Endothelial cell of hepatic sinusoid (primary cell): ENCODE measurements at regions not wholly inside any gene's neighbourhood (a gene's known extent, or its start where the extent isn't known, plus 50 kb on each side); places are given as distances from the start of the nearest gene placed in this dataset.

Experiments used
- in situ Hi-C: cut with HindIII; loops from 2 replicates; pipeline ENCODE4 v1.10.0; 2017; ENCODE audit warnings: low sequenced_read_pairs

DNA sequence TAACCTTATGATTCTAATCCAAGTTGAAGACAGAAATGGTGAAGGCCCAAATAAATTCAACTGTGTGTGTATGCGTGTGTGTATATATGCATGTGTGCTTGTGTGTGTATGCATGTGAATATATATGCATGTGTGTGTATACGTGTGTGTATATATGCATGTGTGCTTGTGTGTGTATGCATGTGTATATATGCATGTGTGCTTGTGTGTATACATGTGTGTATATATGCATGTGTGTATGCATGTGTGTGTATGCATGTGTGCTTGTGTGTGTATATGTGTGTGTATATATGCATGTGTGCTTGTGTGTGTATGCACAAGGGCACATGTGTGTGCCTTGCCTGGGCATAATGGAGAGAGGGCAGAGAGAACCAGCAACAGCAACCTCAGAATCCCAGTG lies 184.7 kb upstream of the PLPP4 start:
- in situ Hi-C loops = no loop called here

DNA sequence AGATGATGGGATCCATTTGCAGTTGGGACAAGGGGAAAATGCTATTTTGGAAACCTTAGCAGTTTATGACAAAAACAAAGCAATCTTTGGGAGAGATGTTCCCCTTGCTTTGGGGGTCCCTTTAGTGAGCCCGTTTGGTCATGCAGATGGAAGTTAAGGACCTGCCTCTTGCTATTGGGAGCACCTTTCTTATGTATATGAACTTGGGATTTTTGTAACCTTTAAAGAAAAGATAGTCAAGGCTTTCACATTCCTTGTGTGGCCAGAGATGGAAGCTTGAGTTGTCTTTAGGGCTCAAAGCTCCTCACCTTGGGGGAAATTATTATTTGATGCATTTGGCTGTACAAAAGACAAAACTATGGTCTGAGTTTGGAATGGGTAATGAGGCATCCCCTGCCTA lies 179.0 kb upstream of the PLPP4 start:
- in situ Hi-C loops = no loop called here

DNA sequence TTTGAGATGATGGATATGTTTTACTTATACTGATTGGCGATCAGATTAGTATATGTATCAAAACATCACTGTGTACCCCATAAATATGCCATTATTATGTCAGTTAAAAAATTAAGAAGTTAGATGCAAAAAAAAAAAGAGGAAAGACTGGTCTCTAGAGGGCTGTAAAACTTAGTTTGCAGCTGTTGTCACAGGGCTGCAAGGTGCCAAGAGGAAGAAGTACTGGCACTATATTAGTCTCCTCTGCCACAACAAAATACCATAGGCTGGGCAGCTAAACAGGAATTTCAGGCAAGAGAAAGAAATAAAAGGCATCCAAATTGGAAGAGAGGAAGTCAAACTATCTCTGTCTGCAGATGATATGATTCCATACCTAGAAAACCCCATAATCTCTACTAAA lies 177.8 kb upstream of the PLPP4 start:
- in situ Hi-C loops = no loop called here

DNA sequence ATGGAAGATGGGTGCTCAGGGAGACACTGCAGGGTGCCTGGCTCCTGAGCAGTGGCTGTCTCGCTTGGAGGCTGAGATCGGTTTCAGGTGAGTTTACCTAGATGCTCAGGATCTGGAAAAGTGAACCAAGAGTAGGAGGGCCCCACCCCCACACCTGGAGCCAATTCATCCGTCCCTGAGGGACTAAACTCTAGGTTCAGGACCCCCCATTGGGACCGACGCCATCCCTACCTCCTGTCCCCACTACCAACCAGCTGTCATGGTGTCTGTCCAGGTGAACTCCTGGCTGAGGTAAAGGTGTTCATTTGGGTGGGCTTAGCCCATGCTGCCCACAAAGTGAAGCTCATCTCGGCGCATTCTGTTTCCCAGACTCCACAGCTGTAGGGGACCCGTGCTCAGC lies 174.6 kb upstream of the PLPP4 start:
- in situ Hi-C loops = no loop called here

DNA sequence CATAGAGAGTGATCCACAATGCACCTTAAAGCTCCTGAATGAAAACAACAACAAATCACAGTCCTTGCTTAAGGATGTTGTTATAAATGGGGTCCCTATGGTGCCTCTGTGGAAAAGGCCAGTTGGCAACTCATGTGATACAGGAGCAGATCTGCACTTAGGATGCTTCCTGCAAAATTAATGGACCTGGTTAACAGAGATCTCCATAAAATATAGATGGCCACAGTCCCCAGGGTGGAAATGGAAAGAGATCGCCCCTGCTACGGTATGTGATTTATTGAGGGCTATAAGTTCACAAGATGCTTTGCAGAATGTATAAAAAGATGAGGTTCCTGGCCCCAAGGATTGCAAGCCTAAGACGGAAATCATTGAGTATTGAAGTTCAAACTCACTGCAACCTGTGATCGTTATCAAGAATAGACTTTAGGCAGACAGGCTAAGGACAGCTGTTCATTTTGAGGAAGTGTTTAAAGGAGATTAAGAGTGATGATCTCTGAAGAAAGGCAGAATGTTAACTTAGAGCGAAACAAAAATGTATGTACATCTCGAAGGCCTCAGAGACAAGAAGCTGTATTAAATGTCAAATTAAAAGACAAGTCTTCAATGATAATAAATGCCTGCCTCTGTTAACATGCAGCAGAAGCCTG lies 174.1 kb upstream of the PLPP4 start:
- in situ Hi-C loops = no loop called here

DNA sequence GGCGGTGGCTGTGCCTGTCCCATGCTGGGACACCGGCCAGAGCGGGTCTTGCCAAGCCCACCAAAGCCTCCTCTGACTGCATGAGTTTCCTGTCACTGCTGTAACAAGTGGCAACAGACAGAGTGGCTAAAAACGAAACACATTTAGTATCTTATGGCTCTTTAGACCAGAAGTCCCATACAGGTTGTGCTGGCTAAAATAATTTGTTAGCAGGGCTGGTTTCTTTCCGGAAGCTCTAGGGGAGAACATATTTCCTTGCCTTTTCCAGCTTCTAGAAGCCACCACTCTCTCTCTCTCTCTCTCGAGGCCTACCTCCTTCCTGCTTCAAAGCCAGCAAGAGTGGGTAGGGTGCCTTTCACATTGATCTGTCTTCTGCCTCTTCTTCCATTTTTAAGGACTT lies 171.6 kb upstream of the PLPP4 start:
- in situ Hi-C loops = no loop called here

DNA sequence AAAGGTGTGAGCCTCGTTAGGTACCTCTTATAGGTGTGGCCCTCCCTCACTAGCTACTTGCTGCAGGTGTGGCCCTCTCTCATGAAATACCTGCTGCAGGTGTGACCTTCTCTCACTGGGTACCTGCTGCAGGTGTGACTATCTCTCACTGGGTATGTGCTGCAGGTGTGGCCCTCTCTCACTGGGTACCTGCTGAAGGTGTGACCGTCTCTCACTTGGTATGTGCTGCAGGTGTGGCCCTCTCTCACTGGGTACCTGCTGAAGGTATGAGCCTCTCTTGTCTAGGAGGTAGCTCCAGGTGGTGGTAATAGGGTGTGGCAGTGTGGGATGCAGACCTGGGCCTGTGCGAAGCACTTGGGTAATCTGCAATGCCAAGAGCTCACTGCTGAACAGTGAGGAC lies 170.7 kb upstream of the PLPP4 start:
- in situ Hi-C loops = no loop called here

DNA sequence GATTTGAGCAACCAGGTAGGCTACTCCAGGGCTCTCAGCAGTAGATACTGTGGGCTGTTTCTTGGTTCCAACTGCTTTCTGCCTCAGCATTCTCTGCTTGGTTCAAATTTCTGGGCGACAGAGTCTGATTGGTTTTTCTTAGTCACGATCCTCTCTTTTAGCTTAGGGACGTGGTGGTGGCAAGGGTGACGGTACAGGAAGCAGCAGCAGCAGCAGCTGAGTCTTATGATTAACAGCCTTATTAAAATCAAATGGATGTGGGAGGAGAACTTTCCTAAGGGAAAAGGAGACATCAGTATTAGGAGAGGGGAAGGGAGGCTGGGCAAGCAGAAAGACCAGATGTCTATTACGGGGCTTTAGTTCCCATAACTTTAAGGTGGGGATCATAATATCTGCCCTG lies 156.5 kb upstream of the PLPP4 start:
- in situ Hi-C loops = no loop called here

DNA sequence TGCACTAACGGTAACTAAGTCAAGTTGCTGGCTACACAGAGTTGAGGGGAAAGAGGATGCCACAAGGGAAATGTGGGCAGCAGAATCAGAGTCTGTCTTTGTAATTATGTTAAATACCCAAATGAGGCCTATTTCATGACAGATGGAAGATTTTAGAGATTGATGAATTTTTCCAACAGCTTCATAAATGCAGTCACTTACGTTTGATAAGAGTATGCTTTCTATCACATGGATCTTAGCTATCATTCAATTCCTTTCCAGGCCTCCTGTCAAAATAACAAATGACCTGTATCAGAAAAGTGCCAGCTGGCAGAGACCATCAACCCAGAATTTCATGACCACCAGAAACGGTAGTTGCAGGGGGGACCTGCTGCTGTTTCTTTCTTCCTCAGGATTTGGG lies 148.4 kb upstream of the PLPP4 start:
- in situ Hi-C loops = no loop called here

DNA sequence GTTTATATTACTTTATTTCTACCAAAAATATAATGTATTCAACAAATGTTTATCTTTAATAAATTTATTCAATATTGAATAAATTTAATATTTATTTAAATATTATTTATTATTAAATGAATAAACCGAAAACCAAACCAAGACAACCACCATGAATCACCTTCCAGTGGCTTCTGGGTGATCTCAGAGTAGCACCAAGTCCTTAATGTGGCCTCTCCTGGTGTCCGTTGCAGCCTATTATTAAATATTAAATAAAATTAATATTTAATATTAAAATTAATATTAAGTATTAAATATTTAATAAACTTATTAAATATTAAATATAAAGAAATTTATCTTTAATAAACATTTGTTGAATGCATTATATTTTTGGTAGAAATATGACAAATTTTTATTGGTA lies 143.3 kb upstream of the PLPP4 start:
- in situ Hi-C loops = no loop called here

DNA sequence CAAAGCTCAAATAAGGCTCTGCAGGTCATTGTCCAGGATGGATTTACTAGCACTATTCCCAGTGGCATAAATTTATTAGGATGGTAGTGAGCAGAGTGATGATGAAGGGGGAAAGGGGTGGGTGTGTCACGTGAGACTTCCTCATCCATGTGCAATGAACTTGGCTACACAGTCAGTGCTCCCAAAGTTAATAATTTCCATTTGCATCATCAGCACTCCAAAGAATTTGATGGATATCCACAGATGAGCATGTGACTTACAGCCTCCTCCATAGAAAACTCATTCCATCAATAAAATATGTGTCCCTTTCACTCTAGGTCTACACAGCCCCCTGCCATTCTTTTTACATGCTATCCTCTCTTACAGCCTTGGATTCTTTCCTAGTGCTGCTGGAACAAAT lies 142.6 kb upstream of the PLPP4 start:
- in situ Hi-C loops = no loop called here

DNA sequence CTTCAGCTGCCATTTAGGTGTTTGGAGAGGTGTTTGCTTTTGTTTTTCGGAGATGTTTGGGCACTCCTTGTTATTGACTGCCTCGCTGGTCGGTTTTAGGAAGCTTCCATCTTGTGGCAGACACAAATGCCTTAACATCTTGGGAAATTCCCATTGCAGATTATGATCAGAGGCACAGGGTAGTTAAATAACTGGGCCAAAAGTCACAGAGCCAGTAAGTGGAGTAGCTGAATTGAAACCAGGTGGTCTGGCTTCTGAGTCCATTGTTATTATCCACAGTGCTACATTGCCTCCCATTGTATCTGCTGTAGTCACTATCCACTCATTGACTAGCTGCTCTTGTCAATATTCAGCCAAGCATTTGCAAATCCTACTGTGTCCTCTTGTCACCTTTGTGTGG lies 138.2 kb upstream of the PLPP4 start:
- in situ Hi-C loops = no loop called here

DNA sequence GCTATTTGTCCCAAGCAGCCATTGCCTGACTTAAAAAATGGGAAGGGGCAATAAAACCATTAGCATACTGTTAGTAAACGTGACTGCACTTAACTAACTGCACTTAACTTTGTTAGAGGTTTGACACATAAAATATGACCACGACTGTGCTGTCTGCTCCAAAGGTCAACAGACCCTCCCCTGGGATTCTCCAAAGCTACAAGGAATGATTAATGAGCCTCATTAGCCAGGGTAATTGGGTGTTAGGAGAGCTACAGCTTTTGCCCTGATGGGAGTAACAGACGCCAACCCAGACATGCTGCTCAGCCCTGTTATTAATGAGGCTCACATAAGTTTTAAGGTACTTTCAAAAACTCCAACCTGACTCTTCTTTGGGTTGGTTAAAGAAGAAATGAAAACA lies 129.4 kb upstream of the PLPP4 start:
- in situ Hi-C loops = no loop called here

DNA sequence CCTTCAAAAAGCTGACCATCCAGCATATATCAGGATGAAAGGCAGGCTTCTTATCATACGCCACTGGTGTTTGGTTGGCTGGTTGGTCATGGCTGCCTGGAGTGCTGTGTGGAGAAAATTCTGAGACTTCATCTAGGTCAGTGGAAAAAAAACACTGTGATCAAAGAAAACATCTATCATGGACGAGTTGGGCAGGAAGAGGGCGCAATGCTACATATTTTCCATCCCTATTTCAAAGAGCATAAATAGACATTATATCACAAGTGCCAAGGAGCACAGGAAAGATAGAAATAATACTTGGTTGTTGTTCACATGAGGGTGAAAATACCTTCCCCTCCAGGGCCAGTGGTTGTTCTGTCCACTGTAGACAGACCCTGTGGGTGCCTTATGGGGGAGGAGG lies 128.4 kb upstream of the PLPP4 start:
- in situ Hi-C loops = no loop called here

DNA sequence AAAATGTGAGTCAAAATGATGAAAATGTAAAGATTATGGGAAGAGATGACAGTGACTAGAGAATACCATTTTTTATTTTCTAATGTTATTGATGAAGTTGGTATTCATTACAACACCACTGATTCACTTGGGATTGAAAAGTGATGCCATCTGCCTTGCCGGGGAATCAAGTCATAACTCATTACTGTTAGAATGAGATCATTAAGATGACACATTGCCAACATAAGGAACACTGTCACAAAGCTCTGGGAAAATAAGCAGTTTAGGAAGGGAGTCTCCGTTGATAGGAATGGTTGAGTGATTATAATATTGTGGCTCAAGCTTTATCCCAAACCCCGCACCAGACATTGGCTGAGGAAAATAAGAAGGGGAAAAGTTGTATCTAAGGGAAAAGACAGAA lies 121.5 kb upstream of the PLPP4 start:
- in situ Hi-C loops = no loop called here

DNA sequence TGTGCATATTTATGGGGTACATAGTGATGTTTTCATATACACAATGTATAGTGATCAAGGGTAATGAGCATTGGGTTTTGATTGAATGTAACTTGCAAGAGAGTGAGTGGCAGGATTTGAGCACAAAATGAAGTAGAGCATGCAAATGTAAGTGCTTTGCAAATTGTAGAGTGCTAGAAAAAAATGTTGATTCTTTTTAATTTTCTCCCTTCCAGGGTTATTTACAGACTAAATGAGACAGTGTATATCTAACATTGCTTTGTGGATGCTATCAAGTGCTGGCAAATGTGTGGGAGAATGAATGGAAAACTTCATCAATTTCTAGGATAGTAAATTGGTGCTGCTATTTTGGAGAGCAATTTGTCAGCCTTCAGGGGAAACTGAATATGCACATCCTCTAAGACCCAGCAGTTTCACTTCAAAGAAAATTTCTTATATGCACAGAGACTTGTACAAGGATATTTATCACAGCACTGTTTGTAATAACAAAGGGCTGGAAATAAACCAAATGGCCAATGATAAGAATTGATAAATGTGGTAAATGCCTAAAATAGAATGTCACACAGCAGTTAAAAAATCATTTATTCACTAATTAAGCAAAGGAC lies 120.6 kb upstream of the PLPP4 start:
- in situ Hi-C loops = no loop called here

DNA sequence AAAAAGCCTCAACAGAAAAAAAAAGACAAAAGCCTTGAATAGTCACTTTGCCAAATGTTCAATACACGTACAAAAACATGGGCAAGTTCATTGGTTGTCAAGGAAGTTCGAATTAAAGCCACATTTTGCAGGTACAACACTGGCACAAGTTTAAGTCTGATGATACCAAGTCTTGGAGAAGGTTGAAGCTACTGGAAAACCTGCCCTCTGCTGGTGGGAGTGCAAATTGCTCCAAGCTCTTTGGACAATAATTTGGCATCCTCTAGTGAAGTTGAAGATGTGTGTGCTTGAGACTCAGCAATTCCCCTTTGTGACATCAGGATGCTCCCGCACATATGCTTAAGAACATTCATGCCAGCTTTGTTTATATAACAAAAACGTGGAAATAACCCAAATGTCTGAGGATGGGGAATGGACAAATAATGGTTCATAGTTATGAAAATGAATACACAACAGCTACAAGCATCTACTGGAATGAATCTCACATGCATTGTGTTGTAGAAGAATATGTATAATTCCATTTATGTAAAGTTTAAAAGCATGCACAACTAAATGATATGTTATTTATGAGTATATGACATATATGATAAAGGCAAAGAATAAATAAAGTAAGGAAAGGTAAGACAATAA lies 120.0 kb upstream of the PLPP4 start:
- in situ Hi-C loops = no loop called here

DNA sequence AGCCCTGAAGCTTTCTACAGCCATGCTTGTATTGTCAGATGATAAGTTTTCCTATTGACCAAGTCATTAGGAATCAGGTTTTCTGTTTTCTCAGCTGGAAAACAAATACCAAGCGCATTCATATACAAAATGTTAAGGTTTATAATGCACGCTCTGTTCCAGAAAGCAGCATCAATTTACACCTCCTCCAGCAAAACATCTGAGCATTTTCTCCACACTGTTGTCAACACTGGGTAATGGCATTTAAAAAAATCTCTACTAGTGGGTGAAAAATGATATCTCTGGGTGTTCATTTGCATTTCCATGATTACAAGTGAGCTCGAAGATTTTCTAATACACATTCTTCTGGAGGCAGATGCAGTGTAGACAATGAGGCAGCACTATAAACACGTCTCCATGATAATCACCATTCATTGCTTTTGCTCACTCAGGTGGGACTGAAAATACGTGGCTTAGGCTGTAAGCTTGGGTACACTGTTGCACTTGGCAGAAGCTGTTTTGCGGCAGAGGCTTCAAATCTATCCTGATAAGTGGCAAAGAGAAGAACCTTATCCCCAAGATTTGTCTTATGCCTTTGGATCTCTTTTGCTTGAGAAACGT lies 114.8 kb upstream of the PLPP4 start:
- in situ Hi-C loops = no loop called here

DNA sequence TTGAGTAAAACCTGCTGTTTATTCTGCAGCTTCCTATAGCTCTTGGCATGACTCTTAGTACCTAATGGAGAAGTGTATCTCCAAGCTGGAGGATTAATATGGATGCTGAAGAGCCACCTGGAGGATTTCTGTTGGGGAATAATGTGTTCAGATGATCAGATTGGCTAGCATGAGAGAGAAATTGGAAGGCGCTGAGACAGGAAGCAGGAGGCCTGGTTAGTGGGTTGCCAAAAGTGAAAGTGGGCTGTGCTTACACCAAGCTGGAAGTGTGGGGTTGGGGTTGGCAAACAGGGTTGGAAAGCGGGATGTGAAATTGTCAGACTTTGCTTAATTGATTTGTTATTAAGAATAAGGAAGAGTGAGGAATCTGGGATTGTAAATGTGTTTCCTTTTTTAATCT lies 111.8 kb upstream of the PLPP4 start:
- in situ Hi-C loops = no loop called here

DNA sequence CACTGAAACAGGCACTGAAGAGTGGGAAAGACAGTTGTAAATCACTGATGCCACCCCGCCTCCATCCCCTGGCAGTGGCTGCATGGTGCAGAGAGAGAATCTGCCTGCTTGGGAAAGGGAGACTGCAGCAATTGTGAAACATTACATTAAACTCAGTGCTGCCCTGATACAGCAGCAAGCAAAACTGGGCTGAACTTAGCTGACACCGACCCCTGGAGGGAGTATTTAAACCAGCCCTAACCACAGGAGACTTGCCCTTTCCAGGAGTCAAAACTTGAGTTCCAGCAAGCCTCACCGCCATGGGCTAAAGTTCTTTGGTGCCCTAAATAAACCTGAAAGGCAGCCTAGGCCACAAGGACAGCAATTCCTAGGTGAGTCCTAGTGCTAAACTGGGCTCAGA lies 109.4 kb upstream of the PLPP4 start:
- in situ Hi-C loops = no loop called here

DNA sequence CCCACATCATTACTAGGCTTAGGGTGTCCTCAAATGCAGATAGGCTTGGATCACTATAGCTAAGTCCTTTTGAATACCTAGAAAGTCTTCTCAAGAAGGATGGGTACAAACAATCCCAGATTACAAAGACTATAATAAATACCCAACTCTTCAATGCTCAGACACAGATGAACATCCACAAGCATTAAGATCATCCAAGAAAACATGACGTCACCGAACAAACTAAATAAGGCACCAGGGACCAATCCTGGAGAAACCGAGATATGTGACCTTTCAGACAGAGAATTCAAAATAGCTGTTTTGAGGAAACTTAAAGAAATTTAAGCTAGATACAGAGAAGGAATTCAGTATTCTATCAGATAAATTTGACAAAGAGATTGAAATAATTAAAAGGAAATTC lies 108.0 kb upstream of the PLPP4 start:
- in situ Hi-C loops = no loop called here

DNA sequence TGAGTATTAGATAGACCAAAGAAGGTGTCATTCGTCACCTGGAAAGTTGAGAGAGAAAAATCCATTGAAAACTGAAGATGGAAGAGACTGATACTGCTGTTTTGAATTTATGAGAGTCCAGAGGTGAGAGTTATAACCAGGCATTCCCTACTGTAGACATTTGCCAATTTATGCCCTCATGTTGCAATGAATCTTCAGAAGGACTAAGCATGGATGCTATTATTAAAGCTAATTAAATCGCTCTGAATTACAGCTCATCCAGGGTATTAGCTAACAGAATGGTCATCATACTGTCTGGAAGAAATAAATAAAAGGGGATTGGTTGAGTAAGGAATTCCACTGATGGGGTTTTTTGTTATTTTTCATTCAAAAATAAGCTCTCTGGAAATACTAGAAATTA lies 101.6 kb upstream of the PLPP4 start:
- in situ Hi-C loops = no loop called here
